GM21825 (cell line): ENCODE measurements at regions not wholly inside any gene's neighbourhood (a gene's known extent, or its start where the extent isn't known, plus 50 kb on each side); places are given as distances from the start of the nearest gene placed in this dataset.
"Not testable (repeated sequence)": the region's sequence is repeated elsewhere in the genome, so short reads cannot be mapped to it uniquely, and the experiment has no call there.

Source experiments
- ATAC-seq: cut with Tn5 transposase; IDR thresholded peaks from one replicate; pipeline ENCODE4 v1.9.1; 2021; ENCODE audit warnings: mild to moderate bottlenecking, moderate library complexity; ENCODE audit not compliant: unreplicated experiment

DNA sequence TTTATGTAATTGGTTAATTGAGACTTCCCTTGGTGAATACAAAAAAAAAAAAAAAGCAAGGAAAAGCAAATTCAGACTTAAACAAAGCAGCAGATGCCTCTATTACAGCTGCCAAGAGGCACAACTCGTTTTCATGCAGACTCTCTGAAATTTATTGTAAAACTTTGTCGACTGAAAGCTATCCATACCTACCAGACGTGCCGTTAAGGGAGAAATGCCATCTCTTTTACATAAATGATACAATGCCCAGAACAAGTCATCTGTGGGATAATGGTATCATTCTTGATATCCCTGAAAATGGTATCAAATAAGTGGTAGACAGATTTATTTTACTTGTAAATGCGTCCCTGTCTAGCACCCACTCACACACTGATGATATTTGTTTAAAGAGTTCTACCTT is 724.2 kb downstream of the NSUN3 start:
- ATAC-seq, result no peak

DNA sequence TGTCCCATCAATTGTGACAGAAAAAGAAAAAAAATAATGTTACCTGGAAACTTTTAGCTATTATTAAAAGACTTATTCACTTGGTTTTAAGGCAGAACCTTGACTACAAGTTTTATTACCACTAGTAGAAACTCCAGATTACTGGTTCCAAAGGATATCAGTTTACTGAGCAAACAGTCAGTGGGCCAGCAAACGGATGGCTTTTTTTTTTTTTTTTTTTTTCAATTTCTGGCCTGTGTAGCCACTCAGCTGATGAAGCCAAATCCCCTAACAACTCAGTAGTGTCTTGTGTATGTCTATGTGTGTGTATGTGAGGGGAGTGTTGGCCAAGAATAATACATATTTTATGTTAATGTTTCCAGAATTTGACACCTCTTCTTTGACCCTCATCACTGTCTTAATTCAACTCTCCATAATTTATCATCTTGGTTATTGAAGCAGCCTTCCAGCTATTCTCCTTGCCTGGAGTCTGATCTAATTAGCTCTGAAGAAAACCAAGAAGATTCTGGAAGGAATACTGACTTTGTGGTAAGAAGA is 724.9 kb downstream of the NSUN3 start:
- ATAC-seq, result no peak

DNA sequence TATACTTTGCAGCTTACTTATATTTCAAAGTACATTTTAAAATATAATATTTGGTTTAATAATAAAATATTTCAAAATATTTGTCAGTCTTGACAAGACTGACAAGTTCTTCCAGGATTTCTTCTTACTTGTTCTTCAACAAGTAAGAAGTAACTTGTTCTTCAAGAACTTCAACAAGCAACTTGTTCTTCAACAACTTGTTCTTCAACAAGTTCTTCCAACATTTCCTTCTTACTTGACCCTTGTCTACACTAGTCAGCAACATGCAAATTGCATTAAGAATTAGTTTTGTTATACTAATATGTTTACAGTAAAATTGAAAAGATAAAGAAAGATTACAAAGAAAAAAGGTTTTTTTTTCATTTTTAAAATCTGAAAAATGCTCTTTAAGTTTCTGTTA is 731.7 kb downstream of the NSUN3 start:
- no peak for ATAC-seq

DNA sequence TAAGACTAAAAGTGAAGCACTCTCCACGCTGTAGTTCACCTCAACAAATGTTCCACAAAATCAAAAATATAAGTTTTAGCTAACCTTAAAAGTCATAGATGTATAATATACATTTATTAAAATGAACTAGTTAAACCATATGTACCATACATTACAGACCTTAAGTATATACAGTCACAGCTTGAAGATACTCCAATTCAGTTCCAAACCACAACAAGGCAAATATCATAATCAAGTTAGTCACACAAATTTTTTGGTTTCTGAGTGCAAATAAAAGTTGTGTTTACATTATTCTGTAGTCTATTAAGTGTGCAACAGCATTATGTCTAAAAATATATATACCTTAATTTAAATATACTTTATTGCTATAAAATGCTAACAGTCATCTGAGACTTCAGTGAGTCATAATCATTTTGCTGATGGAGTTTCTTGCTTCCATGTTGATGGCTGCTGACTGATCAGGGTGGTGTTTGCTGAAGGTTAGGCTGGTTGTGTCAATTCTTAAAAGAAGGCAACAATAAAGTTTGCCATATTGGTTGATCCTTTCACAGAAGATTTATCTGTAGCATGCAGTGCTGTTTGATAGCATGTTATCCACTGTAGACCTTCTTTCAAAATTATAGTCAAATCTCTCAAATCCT is 736.7 kb downstream of the NSUN3 start:
- no peak for ATAC-seq

DNA sequence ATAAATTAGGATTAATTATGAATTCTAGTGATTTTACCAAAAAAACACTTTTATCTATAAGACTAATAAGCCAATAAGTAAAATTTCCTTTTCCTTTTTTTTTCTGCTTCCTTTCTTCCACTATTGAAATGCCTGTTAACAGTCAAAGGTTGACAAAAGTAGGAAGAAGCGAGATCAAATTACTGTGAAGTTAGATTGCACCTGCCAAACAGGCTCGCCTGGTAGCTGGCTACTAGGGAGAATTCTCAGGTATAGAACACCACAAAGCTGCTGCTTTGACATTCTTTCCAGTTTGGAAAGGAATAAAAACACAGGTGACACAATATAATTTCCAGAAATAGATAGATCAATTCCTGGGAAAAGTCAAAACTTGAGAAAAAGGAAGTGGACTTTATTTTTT is 749.0 kb downstream of the NSUN3 start:
- ATAC-seq, result no peak

DNA sequence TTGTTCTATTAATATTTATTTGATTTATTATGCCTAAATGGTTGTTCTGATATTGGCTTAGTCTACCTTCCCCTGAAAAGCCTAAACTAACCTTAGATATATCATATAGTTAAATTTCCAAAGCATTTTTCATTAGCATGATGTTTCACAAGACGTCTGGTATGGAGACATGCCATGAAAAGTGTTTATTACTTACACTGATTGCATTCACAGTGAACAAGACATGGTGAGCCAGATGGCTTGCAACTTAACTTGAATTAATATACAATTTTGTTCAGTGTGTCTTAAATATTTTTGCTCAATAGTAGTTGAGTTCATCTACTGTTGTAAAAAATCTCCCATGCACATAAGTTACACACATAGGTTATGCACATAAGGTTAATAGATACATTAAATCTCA is 758.4 kb downstream of the NSUN3 start:
- no peak for ATAC-seq

DNA sequence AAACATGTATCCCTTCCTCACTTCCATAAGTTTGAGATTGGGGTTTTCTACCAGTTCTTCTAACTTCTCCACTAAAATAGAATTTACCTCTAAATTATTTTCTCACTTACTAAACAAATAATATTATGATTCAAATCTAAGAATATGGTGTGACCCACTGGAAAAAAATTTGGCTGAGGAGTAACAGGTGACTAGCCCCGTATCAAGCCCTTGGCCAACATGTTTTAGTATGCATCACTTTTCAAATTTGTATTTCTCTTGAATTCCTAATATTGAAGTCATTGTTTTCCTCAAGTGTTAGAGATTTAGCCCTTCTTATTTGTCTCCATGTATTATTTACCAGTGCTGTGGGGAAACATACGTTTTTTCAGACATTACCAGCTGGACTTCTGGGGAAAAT is 759.4 kb downstream of the NSUN3 start:
- no peak for ATAC-seq

DNA sequence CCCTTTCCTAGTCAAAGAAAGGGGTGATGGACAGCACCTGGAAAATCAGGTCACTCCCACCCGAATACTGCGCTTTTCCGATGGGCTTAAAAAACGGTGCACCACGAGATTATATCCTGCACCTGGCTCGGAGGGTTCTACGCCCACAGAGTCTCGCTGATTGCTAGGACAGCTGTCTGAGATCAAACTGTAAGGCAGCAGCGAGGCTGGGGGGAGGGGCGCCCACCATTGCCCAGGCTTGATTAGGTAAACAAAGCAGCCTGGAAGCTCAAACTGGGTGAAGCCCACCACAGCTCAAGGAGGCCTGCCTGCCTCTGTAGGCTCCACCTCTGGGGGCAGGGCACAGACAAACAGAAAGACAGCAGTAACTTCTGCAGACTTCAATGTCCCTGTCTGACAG is 783.4 kb downstream of the NSUN3 start:
- not testable (repeated sequence) for ATAC-seq

DNA sequence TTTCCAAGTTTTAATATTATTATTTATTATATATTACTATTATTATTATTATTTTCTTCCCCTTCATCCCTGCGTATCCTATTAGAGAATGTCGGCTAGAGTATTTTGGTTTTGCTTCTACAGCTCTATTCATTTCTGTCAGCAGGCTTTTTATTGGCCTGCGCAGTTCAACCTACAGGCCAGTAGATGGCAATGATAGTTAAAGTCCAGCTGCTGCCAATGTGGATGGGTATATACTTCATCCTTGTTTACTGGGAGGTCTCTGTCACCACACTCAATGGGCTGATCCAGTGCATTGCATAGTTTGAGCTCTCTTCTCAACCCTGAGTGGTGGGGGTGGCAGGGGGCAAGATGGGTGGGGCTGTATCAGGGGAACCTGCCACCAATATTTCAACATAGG is 799.8 kb downstream of the NSUN3 start:
- ATAC-seq, result no peak

DNA sequence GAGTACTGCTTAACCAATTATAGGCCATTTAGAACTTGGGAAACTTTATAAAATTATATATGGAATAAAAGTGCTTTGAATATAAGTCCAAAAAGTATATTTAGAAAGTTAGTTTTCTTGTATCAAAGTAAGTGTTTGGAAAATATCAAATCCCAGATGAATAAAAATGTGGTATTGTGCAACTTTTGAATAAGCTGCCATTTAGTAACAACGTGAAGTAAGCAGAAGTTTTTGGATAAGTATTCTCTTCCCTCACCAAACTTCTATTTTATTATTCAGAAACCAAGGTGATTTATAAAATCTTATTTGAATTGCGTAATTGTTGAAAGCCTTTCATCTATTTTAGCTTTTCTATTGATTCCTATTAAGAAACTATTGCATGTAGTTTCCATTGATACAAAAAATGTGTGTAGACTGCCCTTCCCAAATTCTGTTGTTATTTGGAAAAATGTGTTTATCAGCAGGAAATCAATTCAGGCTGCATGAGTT is 806.2 kb downstream of the NSUN3 start:
- no peak for ATAC-seq

DNA sequence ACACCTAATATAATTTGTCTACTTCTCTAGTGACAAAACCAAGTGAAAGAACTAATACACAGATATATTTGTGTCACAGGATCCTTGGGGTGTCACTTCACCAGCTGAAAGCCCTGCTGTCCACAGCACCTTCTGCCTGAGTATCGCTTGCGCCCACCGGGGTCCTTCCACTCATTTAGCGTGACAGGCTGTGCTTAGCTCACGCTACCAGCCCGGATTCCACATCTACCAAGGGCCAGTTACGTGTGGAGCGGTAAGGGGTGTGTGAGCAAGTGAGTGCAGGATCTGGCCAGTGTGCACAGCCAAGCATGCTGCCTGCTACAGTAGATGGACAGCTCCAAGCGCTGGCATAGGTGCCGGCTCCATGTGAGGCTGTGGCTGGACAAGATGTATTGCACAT is 810.9 kb downstream of the NSUN3 start:
- no peak for ATAC-seq

DNA sequence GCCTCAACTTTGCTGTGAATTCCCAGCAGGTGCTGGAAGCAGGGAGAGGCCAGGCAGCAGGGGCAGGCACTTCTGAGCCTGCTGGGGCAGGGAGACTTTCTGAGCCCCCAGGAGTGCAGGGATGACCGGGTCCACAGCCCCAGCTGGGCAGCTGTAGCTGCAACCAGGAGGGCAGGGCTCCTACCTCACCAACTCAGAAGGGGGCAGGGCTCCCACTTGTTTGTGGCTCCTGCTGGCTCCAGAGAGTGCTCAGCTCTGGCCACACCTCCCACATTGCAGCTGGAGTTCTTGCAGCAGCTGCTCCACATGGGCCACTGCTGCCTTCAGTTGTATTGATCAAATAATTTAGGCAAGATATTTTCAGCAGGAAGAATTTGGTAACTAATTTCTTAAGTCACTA is 812.3 kb downstream of the NSUN3 start:
- no peak for ATAC-seq

DNA sequence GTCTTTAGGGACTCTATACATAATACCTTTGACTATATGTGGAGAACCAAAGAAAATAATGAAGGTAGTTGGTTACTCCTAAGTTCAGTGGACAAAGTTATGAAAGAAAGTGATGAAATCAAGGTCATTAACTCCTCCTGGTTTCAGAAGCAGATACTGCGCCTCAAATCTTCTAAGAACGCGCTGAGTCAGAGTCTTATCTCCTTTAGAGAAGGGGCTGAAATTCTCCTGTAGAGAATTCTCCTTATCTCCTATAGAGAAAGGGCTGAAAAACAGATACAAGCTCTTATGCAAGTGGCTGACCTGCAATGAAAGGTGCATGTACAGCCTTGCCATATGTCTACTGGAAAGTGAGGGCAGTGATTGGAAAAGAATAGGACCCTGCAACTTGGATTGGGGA is 824.2 kb downstream of the NSUN3 start:
- no peak for ATAC-seq

DNA sequence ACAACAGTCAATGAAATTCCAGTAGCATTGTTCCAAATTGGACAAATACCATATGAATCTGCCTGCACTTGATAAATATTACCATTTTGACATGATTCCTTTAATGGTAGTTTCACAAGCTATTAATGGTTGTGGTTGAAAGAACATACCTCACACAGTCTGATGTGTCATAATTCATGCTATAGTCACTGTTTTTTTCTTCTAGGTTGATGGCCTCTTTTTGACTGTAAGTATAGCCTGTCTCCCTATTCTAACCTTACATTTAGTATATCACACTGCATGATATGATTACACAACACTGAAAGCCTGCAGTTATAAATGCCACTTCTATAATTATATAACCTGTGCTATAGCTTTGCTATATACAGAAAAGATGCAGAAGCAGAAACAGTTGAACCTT is 834.1 kb downstream of the NSUN3 start:
- no peak for ATAC-seq

DNA sequence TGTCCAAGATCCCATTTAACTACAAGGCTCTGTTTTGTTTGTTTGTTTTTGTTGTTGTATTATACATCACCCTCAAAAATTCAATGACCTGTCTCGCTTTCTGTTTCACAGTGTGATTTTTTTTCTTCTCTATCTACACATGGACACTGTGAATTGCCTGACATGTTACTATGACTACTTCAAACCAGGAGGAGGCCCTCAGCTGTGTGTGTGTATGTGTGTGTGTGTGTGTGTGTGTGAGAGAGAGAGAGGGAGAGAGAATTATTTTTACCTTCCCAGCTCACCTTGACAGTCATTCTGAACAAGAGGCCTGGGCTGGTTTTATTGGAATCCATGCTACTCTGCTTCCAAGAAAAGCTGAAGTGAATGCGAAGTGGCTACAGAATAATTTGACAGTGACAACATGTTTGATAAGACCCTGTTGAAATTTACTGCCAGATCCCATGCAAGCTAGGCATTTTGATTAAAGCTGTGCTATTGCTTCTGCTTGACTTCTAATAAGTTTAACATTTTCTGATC is 841.4 kb downstream of the NSUN3 start:
- no peak for ATAC-seq

DNA sequence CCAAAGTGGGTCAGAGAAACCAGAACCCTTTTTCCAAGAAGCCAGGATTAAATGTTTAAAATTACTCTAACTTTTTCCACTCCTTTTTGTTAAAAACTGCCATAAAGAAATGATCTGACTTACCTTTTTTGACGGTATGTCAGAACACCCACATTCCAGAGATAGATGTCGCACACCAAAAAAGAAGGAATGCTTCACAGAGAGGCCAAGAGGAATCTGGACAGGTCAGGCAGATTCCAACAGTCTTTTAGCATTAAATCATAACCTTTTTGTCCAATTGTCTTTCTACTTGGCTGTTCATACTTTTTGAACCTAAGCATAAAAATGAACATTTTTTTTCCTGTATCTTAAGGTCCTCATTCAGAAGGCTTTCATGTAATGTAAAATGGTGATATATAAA is 846.9 kb downstream of the NSUN3 start:
- ATAC-seq, result no peak

DNA sequence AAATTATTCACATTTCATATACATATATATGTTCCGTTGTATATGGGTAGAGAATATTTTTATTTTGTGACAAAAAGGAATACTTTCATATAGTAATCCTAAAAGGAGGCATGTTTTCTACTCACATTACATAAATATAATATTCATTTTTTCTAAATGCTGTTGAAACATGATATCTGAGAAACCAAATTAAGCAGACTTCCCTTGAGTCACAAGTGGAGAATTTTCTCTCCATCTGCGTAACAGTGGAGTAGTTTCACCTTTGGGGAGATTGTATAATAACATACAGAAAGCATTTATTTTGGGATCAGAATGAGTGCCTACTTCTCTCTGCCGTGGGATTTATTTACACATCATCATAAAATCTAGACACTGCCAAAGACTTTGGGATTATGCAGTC is 849.8 kb downstream of the NSUN3 start:
- ATAC-seq, result no peak

DNA sequence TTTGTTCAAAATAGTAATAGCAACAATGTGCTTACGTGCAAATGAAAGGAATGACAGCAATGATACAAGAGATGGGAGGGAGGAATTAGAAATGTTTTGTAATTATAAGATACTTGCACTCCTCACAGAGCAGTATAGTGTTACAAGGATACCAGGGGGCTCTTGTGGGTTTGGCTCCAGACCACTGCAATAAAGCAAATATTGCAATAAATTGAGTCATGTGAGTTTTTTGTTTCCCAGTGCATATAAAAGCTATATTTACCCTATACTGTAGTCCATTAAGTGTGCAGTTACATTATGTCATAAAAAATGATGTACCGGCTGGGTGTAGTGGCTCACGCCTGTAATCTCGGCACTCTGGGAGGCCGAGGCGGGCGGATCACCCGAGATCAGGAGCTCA is 864.3 kb downstream of the NSUN3 start:
- ATAC-seq, result no peak

DNA sequence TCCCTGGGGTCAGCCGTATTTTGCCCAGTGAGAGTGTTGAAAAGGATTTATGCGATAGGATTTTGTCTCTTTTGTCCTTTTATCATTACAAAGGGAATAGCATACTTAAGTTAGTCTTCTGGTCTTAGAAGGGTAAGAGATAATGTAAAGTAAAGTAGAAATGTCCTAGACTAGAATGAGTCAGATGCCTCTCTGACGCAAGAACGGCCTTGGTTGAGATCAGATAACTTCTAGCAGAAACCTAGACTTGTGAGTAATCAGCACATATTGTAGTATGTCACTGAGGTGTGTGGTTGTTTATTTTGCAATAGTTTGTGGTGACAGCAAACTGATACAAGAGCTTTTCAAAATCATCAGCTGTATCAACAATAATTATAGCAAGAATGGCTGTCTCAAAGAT is 866.1 kb downstream of the NSUN3 start:
- ATAC-seq, result no peak

DNA sequence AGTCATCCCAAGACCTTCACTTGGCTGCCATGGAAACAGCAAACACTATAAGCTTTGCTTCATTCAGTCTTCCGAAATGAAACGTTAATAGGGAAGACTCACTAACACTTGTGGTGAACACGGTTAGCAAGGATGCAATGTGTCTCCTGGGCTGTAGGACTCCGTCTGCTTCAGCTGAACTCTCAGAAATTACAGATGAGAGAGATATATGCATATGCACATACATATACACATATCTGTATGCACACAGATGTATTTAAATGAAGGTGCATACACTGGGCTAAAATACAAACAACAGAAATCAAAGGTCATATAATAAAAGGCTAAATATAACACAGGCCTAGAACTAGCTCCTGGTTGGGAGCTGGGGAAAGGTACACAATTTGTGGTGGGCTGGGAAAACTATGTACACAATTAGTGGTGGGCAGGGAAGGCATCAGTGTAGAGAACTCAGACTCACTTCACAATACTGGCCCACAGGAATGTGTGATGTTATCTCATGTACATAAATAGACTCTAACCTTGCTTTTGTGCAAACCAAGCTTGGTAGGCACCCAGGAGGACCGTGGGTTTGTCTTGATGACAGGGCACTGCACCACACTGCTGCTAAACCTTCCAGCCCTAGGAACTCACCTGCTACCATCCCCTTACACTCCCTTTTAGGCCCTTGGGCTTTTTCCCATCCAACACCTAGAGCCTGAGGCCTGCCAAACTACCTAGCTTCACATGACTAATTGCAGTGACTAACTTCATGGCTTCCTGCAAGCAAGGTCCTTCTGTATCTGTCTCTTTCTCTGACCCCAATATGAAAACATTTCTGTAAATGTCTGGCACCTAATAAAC is 873.1 kb downstream of the NSUN3 start:
- no peak for ATAC-seq

DNA sequence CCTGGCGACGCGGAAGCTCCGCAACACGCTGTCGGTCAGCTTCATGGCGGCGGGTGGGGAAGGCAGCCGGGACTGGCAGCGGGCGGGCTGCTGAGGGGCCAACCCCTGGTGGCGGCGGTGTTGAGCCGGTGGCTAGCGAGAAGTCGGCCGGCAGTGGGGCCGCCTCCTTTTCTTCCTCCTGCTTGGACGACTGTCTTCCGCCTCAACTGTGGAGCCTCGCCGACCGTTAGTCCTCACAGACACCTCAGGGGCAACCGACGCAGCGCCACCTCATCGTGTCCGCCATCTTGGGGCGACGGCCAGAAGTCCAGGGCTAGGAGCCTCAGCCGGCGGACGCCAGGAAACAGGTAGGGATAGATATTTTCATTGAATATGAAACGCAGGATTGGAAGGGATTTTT is 875.1 kb downstream of the NSUN3 start:
- ATAC-seq, result no peak

DNA sequence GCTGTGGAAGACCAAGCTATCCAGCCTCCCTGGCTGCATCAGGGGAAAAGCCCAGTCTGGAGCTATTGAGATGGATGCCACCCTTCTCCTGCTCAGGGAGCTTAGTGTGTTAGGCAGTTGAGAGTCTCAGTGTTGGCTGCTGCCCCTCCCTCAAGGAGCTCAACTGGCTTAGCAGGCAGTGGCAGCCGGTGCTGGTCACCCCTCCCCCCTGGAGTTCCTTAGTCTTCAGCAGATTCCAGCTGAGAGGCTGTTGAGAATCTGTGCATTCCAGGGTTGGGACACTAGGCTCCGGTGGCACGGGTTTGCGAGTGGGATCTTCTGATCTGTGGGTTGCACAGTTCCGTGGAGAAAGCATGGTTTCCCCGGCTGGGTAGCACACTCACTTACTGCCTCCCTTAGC is 883.8 kb downstream of the NSUN3 start:
- ATAC-seq, result no peak
